GM13976 (cell line): ENCODE measurements at regions not wholly inside any gene's neighbourhood (a gene's known extent, or its start where the extent isn't known, plus 50 kb on each side); places are given as distances from the start of the nearest gene placed in this dataset.

Source experiments
- DNase-seq: peaks from one replicate; pipeline ENCODE4 v3.0.0; 2012; ENCODE audit warnings: low spot score
- in situ Hi-C: fragments of 300-500 bp; cut with MboI; formaldehyde crosslinking; loops from one replicate; pipeline ENCODE4 v1.12.0; 2022; ENCODE audit warnings: low sequenced_read_pairs, mixed read lengths, inconsistent platforms; ENCODE audit not compliant: unreplicated experiment
- TF ChIP-seq, protein P1 (sequence below): IDR thresholded peaks from 2 replicates; pipeline ENCODE4 v1.5.1; 2012; ENCODE audit warnings: borderline replicate concordance, mild to moderate bottlenecking; ENCODE audit not compliant: insufficient read depth; ENCODE audit errors: extremely low read depth, missing control alignments, control extremely low read depth

DNA sequence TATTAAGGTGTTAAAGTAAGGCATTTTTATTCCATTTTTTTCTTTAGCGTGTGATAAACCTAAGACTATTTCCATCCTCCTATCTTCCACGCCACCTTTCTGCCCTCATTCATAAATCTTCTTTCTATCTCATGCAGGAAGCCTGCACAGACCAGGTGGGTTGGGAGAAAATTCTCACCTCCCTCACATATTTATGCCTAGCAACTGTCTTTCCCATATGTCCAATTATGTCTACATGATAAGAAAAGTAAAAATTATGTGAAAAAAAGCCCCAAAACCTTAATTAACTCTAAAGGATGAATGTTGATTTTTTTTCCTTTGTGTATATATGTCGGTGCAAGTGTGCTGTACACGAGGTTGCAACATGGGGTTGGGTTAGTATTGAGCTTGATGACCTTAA is 225.6 kb upstream of the GCFC2 start:
- in situ Hi-C loops, result no loop called here
- DNase-seq, result no peak
- TF ChIP-seq, protein P1, sequence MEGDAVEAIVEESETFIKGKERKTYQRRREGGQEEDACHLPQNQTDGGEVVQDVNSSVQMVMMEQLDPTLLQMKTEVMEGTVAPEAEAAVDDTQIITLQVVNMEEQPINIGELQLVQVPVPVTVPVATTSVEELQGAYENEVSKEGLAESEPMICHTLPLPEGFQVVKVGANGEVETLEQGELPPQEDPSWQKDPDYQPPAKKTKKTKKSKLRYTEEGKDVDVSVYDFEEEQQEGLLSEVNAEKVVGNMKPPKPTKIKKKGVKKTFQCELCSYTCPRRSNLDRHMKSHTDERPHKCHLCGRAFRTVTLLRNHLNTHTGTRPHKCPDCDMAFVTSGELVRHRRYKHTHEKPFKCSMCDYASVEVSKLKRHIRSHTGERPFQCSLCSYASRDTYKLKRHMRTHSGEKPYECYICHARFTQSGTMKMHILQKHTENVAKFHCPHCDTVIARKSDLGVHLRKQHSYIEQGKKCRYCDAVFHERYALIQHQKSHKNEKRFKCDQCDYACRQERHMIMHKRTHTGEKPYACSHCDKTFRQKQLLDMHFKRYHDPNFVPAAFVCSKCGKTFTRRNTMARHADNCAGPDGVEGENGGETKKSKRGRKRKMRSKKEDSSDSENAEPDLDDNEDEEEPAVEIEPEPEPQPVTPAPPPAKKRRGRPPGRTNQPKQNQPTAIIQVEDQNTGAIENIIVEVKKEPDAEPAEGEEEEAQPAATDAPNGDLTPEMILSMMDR, result no peak

DNA sequence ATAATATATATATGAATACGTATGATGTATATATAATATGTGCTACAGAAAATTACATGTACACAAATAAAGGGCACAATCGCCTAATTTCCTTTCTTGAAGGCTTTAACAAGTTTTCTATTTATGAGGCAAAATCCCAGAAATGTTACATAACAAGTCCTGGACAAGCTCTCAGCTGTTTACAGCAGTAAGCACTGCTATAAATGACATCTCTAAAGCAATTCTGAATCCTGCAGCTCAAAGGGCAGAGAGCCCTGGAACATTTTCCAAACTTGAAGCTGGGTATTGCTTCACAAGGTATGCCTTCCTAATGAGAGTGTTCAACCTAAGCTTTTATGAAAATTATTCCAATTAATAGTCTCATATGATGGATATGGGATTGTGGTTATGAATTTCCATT is 222.3 kb upstream of the GCFC2 start:
- in situ Hi-C loops, result no loop called here
- no peak for DNase-seq
- TF ChIP-seq, protein P1, result no peak

DNA sequence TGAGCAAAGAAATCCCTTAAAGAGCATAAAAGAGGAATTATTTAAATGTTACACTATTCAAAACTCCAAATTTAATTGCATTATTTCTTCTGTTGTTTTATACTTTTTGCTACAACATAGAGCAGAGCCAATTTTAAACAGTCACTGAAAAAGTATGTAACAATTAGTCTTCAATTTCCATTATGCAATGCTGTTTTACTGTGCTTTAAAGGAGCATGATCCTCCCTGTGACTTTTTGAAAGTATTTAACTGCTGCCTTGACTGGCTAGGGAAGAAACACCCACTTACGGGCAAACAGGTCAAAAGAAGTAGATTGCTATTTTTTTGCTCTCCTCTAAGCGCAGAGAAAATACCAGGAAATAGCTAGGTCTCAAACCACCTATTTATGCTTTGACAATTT is 217.4 kb upstream of the GCFC2 start:
- DNase-seq, result no peak
- in situ Hi-C loops, result no loop called here

DNA sequence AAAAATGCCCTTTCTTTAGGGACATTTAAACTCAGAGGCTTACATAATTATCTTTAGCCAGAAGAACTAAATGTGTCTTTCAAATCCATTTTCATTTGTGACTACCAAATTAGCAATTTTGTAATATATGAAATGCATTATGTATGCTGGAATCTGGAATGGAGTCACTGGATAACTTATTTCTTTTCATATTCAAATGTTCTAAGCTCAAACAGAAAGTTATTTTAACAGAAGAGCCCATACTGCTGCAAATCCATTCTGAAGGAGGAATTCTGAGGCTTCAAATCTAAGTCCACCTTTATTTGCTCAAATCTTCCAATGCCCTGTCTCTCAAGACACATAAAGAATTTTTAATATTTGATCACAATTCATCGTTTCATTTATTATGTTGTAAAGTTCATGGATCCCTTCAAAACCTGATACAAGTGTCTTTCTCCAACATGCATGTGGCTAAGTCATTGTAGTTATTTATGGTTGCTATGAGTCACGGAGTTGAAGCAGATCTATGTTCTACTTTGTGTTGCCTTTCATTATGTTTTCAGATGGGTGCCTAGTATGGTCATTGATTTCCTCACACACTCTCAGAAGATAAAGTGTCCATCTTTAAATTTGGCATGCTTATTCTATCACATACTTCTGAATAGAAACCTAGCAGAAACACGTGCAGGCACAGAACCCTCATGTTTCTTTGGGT is 214.8 kb upstream of the GCFC2 start:
- in situ Hi-C loops, result no loop called here
- TF ChIP-seq, protein P1, result no peak
- DNase-seq, result no peak

More for the DNA sequence above, 217.4 kb upstream of the GCFC2 start:
- TF ChIP-seq, protein P1, result no peak

DNA sequence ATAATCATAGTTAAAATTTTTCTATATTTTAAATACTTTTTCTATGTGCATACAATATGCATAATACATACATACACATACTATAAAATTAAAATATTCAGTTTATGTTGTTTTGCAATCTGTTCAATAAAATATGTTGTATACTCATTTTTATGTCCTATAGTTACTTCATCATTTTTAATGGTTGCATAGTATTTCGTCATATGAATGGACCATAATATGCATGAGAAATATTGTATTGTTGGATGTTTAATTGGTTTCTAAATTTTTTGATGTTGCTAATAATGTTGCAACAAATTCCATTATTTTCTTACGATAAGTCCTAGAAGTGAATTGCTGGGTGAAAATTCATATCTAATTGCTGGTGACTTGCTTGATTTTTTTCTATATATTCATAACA is 211.5 kb upstream of the GCFC2 start:
- in situ Hi-C loops, result no loop called here
- no peak for DNase-seq
- TF ChIP-seq, protein P1, result no peak

DNA sequence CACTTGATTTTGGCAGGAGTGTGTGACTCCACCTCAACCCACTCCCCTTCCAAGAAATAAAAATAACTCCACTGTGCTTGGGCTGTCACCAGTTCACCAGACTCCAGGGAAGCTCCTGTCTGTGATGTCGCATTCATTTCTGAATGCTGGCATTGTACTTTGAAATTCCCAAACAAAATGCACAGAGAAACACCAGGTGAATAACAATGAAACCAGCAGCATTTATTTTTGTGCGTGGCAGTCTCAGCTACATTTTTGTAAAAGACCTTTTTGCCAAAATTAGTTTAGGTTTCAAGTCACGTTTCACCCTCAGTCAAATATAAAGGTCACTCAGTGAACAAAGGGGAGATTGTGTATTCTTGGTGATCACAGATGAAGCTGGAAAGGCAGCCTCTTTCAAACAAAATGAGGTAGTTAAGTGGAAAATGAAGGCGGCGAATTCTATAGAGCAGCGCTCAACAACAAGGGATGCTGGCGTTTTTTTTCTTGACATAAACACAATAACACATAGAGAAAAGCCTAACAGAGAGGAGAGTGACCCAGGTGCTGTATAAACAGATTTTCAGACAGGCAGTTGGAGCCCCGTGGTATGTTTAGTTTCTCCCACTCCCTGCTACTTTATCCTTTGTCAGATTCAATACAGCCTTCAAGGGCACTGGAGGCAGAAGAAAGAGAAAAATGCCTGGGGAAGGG is 210.3 kb upstream of the GCFC2 start:
- in situ Hi-C loops, result no loop called here
- no peak for DNase-seq
- TF ChIP-seq, protein P1, result no peak
